Amniotic stem cell (primary cell): ENCODE measurements at regions not wholly inside any gene's neighbourhood (a gene's known extent, or its start where the extent isn't known, plus 50 kb on each side); places are given as distances from the start of the nearest gene placed in this dataset.
"Not testable (repeated sequence)": the region's sequence is repeated elsewhere in the genome, so short reads cannot be mapped to it uniquely, and the experiment has no call there.

ENCODE experiments used
- DNase-seq: peaks from one replicate; lab custom pipeline; 2025; lab: John Stamatoyannopoulos, UW

DNA sequence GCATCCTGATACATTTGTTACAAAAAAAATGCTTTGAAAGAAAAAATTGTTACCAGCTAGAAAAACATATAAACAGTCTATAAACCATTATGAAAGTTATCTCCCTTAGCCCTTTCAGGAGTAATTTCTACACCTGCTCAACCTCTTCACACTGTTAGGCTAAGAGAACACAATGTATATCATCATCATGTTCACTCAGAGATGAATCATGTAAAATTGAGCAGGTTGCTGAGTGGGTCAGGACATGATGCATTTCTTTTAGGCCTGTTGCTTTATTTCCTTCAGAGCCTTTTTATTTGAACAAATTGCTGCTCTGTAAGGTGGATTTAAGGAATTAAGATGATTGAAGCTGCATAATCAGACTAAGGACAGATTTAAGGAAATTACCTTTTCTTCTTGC is 531.3 kb upstream of the MAN1A1 start:
- DNase-seq = no peak

DNA sequence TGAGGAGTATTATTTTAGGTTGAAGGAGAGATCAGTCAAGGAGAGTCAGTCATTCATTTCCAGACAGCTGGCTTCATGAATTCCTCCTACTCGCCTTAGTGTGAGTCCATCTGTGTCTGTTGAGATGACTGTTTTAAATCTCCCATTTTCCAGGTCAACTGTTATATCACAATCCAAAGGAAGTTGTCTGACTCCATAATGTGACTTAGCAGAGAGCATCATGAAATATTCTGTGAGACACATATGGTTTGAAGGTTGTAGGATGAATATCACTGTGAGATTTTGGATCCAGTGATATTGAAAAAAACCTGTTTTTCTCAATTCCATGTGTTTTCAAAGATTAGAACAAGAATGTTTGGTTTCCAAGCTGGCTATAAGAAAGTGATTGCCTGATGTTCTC is 530.2 kb upstream of the MAN1A1 start:
- DNase-seq = no peak

DNA sequence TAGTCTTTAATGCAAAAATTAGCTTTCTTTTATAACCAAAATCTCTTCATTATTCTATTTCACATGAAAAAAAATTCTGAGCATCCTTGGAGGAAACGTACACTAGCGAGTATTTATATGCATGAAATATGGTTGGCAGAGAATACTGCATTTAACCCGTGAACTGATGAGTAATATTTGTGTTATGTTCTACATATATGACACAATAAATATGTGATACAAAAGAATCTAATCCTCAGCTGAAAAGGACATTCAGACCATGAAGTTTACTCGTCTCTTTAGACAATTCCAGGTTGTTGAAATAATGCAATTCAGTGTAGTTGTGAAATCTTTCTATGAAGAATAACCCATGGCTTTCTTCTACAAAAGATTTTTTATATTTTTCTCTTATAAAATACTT is 524.8 kb upstream of the MAN1A1 start:
- no peak for DNase-seq

DNA sequence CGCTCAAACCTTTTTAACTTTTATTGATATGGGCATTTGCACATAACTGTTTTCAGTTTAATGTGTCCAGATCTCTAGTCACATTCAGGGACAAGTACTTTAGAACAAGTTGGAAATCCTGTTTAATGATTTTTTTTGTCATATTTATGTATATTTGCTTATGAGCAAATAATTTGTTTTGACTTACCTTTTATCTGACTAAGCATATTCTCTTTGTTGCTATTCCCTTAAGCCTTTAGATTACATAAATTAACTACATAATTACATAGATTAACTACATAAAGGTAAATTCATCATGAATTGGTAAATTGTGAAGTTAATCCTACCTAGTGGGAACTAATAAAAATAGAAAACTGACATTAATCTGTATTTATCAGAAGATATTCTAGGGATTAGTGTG is 523.5 kb upstream of the MAN1A1 start:
- no peak for DNase-seq

DNA sequence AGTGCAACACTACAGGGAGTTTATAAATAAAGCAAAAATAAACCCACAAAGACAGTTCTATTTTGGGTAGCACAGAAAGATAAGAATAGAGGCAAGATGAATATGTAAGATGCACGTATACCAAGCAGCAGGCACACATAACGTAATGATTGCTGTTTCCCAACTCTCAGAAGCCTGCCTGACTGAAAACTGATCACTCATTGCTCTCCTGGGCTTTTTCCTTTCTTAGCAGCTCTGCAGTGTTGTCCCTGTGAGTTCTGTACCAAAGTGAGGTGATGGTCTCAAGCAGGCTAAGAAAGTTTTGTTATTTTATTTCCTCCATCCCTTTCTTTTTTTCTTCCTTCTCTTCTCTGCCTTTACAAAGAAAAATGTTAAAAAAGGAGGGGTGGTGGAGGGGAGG is 522.0 kb upstream of the MAN1A1 start:
- no peak for DNase-seq

DNA sequence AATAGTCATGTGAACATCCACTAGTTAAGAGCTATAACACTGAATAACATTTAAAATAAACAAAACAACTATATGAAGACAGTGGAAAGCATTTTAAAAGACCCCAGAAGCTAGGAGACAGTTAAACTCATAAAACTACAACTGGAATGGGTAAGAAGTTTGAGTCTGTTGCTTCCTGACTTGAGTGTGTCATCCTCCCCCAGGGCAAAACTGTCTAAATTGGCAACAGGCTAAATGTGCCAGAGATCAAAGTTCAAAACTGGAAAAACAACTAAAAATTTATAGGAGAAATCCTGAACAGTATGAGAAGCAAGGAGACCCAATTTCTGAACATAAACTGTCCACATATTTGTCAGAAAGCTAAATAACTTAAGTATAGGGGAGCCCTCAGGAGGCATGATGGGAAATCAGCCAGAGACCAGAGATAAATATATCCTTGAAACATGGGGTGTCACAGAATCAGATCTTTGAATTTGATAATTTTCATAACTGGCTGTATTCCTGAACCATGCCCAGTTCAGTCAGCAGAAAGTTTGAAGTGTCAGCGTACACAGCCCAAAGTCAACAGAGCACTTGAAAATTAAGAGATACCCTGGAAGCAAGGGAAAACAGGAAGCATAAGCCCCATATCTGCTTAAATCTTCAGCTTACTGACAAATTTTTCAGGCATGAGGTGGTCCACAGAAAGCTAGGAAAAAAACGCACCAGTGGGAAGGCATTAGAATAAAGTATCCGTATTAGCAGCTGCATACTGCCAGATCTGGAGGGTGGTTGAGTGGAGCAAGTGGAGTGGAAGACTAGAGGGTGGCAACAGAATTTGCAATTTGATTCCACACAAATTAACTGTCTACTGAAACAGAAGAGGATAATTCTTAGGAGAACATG is 516.1 kb upstream of the MAN1A1 start:
- DNase-seq = no peak

DNA sequence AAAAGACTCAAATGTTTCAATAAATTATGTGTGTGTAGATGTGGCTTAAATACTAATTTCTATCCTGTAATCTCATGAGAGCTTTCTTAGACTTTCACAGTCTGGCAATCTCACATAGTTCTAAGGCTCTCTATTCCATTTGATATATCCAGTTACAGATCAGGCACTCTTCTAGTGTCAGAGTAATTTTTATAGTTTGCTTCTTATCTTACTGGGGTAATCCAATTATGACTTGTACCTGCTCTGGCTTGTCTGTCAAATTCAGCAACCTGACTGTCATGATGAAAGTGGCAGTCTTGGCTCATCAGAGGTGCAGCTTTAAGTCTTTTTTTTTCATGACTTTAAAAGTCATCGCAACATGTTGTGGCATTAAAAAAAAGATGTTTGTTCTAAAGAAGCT is 513.2 kb upstream of the MAN1A1 start:
- no peak for DNase-seq

DNA sequence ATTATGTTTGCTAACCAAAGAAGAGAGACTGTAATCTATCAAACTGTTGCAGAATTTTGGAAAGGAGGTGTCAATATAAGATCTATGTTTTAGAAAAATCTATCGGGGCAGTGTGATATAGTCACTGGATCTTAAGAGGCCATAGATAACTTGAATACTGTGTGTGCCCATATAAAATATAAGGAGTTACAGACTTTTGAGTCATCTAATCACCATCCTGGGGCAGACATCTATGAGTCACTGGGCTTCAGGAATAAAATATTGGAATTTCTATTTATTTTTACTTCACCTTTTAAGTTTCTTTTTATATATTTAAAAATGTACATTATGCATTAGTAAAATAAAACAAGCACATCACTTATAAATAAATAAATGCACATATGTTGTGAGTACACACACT is 509.3 kb upstream of the MAN1A1 start:
- DNase-seq = no peak

DNA sequence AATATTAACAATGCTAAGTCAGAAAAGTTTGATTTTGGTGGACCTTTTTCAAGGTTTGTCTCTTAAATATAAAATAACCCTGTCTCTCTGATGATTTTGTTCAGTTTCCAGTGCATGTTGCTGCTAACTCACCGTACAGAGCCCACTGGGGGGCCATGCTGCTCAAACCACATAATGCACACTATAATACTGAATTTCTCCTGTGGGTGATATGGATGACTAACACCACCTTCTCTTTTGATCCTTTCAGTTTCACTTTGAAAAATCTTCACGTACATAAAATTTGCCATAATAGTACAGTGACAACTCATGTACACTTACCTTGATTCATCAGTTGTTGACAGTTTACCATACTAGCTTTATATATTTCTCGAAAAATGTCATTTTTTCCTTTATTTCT is 506.6 kb upstream of the MAN1A1 start:
- no peak for DNase-seq

DNA sequence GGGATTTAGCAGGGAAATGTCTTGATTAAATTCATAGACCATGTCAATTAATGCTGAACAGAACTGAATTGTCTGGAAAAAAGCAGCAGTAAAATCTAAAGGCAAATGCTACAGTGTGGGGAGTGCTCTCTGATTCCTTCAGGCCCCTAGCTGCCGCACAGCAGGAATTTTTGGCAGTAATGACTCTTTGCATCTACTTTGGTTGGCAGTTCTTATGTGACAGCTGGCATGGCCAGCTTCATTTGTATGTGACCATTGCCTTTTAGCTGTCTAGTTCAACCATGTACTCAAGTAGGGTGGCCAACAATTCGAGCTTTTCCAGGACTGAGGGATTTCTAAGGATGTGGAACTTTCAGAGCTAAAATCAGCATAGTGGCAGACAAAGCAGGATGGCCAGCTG is 499.1 kb upstream of the MAN1A1 start:
- no peak for DNase-seq

DNA sequence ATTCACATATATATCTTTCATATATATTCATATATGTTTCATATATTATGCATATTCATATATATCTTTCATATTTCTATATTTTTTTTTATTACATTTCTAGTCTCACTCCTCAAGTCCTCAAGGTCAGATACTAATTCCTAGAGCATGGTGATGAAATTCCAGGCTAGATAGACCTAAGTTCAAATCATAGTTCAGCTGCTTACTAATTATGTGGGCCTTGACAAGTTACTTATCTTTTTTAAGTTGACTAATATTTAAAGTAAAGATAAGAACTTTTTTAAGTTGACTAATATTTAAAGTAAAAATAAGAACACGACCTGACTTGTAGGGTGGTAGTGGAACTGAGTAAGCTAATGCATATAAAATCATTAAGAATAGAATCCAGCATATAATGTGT is 495.6 kb upstream of the MAN1A1 start:
- no peak for DNase-seq

DNA sequence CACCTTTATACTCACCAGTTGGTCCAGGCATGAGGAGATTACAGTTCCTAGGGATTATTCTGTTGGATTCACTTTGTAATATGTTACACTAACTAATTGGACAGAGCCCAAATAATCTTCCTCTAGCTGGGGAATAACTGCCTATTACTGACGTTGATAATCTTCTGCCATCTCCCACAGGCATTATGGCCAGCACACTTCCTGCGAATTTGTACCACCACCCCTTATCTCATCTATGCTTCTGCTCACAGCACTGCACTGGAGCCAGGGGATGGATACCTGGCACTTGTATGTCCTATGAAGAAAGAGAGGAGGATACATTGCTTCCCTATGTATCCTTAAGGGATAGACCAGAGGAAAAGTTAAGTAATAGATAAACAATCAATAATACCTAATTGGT is 494.8 kb upstream of the MAN1A1 start:
- DNase-seq = no peak

DNA sequence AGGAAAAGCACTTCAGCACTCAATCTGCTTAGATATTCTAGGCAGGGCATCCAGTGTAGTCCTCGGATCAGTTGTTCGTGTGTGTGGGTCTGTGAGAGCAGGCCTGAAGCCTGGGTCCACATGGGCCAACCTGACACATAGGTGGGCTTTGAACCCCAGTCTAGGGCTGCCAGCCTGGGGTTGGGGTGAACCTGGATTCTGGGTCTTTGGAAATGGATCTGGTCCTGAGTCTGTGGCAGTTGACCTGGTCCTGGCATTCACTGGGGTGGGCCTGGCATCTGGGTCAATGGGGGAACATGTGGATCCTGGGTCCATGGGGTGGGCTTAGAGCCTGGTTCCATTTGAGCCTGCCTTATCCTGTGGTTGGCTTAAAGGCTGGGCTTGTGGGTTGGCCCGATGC is 492.6 kb upstream of the MAN1A1 start:
- no peak for DNase-seq

DNA sequence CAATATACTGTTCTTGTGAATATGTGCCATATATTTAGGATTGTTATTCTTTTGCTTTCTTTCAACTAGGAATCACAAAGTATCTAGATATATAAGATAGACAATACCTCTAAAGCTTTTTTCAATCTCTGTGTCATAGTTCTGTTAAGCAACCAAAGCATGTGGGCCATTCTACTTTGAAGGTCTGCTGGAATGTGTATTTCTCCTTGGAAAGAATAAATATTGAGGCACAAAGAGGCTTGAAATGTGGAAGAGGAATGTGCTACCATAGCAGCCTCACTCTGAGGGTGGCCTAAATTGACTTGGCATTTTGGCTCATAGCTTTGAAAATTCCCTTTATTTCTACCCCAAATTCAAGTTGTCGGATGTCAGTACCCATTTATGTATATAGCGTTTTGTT is 488.5 kb upstream of the MAN1A1 start:
- DNase-seq = no peak

DNA sequence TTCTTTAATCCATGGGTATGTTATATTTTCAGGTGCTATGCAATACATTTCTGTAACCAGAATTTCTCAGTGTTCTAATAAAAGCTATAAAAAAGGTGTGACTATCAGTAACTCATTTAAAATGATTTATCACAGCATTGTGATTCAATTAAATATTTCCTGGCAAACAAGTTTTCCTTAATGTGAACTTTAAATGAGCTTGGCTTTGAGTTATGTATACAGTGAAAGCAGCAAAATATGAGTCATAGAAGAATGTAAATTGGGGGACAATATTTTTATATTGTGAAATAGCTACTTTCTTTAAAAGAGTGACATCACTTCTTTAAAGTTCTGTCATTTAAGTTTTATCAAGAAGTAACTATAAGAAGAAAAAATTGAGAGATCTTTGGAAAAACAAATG is 484.9 kb upstream of the MAN1A1 start:
- no peak for DNase-seq

DNA sequence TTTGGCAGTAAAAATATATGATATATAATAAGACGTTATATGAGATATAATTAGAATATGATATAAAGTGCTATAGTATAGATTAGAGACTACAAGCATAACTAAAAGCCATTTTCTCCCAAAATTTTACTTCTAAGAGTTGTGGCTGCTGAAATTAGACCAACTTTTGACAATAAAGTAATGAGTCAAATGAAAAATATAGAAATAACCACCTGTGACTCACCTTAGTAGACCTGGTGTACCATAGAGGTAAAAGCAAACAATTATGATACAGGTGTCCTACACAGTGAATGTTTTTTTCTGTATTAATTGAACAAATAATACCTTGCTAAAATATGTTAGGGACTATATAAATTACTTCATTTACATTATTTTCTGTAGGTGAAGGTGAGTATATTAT is 482.9 kb upstream of the MAN1A1 start:
- DNase-seq = no peak

DNA sequence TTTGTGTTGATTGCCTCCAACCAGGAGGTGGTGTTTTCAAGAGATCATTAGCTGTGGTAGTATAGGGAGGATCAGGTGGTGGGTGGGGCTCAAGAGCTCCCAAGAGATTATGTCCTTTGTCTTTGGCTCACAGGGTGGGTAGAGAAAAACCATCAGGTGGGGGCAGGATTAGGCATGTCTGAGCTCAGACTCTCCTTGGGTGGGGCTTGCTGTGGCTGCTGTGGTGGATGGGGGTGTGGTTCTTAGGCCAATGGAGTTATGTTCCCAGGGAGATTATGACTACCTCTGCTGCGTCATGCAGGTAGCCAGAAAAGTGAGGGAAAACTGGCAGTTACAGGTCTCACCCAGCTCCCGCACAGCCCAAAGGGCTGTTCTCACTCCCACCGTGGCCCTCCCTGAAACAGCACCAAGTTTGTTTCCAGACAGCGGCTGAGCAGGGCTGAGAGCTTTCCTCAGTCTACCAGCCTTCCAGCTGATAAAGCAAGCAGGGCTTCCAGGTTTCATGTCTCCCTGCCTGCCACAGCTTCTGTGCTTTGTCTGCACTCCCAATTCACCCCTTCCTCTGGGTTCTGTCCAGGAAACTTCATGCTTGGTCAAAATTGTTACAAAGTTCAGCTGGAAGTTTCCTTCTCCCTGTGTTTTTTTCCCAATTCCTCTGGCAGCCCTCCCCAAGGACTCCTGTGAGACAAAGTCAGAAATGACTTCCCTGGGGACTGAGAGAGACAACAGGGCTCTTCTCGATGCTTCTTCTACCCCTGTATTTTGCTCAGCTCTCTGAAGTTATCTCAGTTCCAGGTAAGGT is 481.1 kb upstream of the MAN1A1 start:
- DNase-seq = no peak

DNA sequence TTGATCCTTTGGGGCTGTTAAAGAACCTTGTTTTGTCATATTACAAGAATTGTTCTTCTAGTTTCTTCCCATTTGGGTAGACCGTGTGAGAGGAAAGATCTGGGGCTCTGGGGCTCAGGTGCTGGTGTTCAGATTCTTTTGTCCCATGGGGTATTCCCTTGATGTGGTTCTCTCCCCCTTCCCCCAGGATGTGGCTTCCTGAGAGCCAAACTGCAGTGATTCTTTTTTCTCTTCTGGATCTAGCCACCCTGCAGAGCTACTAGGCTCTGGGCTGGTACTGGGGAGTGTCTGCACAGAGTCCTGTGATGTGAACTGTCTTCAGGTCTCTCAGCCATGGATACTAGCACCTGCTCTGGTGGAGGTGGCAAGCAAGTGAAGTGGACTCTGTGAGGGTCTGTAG is 480.5 kb upstream of the MAN1A1 start:
- DNase-seq = no peak

DNA sequence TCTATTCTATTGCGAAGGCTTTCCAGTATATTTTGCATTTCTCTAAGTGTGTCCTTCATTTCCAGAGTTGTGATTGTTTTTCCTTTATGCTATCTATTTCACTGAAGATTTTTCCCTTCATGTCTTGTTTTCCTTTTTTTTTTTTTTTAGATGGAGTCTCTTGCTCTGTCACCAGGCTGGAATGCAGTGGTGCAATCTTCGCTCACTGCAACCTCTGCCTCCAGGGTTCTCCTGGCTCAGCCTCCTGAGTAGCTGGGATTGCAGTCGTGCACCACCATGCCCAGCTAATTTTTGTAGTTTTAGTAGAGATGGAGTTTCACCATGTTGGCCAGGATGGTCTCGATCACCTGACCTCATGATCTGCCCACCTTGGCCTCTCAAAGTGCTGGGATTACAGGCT is 479.9 kb upstream of the MAN1A1 start:
- DNase-seq = not testable (repeated sequence)

DNA sequence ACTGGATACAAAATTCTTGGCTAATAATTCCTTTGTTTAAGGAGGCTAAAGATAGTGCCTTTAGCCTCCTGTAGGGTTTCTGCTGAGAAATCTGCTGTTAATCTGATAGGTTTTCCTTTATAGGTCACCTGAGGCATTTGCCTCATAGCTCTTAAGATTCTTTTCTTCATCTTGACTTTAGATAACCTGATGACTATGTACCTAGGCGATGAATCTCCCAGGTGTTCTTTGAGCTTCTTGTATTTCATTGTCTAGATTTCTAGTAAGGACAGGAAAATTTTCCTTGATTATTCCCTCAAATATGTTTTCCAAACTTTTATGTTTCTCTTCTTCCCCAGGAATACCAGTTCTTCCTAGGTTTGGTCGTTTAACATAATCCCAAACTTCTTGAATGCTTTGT is 479.4 kb upstream of the MAN1A1 start:
- DNase-seq = no peak

DNA sequence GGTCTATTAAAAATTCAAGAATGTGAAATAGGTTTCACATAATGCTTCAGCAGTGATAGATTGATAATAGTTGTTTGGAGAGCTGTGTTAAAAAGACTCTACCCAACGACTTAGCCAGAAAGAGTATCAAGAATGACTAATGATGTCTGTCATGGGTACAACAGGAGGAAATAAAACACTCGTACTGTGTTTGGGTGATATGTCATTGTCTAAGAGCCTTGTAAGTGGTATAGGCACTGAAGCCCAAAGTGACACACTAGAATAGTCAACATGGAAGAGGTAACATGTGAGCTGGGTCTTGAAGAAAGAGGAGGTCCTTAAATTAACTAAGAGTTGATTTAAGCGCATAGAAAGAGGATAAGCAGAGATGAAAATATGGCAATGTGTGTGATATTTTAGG is 471.8 kb upstream of the MAN1A1 start:
- DNase-seq = no peak

DNA sequence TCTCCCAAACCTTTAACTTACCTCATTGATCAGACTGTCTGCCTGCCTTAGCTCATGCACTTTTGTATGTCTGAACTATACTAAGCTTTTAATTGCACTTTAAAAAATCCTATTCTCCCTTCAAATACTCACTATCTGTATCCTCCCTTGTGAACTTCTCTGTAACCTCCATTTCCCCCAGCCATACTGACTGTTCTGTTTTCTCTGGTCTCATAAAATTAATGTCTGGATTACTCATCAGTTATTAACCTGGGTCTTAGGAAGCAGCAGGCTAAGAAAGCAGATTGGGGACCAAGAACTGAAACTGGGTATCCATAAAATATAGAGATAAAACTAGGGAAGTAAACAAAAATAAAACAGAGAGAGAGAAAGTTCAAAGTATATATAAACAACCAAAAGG is 469.3 kb upstream of the MAN1A1 start:
- DNase-seq = no peak

DNA sequence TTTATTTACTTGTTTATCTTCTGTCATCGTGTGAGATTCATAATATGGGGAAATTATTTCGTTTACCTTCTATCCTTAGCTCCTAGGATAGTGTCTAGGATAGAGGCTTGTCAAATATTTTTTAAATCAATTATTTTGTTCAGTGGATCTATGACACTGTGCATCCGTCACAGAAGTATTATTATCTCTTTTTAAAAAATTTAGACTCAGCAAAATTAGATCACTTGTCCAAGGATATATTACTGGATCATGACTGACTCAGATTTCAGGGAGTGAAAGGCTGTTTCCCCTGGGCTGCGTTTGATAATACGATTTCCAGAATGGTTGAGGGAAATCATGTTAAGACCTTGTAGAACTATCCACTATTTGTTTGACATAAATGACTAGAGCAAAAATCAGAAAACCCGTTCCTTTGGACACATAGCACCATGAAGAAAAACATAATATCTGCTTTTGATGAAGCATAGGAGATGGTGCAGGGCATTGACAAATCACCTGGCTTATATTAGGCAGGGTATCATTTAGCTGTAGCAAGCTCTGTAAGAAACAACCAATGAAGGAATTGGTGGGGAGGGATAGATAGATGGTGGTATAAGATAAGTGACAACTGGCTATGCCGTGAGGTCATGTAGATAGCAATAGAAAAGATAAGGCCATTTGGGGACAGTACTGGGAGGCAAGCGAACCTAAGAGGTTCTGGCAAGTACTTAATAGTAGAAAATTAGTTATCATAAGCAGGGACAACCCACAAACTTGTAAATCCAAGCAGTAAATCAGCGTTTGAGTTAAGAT is 465.2 kb upstream of the MAN1A1 start:
- DNase-seq = no peak
